ENCODE measurements at regions not wholly inside any gene's neighbourhood (a gene's known extent, or its start where the extent isn't known, plus 50 kb on each side); places are given as distances from the start of the nearest gene placed in this dataset.

DNA sequence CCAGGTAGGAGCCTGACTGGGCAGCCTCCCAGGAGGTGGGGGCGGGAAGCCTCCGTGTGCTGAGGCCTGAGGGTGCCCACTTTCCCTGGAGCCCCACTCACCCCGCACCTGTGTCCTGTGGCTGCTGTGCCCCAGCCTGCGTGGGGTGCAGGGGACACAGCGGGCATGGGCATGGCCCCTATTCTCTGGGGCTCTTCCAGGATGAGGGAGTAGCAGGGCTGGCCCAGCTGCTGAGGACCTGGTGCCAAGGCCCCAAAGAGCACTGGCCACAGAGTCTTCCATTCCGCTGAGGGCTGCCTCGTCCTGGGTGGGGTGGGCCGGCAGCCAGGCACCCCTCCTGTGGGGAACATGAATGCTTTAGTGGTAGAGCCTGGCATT is 51.7 kb upstream of the SORCS2 start (continued):
- TF ChIP-seq POGZ (CRISPR knock-in tag; IDR thresholded peaks at IDR 0.05) (no peak), SP1 (IDR thresholded peaks at IDR 0.05) (no peak), SP1 (CRISPR knock-in tag; IDR thresholded peaks at IDR 0.05) (no peak), SP2 (CRISPR knock-in tag; IDR thresholded peaks at IDR 0.05) (no peak), NFYC (CRISPR knock-in tag; IDR thresholded peaks at IDR 0.05) (no peak)

DNA sequence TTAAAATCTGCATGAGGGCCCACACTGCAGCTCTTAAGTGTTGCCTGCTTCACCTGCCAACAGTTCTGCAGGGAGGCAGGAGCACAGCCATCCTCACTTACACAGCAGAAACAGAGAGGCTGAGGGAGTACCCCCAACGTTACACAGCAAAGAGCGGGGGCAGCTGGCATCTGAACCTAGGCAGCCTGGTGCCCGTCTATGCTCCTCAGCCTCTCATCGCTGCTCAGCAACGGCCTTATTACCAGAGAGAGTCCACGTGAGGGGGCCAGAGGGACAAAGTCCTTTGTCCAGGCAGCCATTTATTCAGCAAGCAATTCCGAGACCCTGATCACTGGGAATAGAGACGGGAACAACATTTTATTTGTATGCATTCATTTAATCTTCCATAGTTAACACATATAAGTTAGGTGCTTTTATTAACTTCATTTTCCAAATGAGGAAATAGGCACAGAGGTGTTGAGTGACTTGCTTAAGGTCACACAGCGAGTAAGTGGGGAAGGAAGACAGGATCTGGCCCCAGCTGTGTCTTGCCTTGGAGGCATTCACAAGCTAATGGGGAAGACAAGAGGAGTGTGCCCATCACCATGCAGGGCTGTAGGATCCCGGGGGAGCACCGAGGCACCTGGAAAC is 52.2 kb upstream of the SORCS2 start:
- no TSS peak for BruUV-seq (replicated peaks)
- no peak for DNase-seq (ENCODE audit: low spot score)
- TF ChIP-seq CC2D1A (CRISPR knock-in tag; IDR thresholded peaks at IDR 0.05) (no peak), GATA4 (IDR thresholded peaks at IDR 0.05; ENCODE audit: borderline replicate concordance, low read depth) (no peak), DMTF1 (CRISPR knock-in tag; IDR thresholded peaks at IDR 0.05) (no peak), CHD4 (IDR thresholded peaks at IDR 0.05; ENCODE audit: borderline replicate concordance, low read length) (no peak), ZC3H4 (CRISPR knock-in tag; IDR thresholded peaks at IDR 0.05; ENCODE audit: borderline replicate concordance) (no peak), ZNF768 (CRISPR knock-in tag; IDR thresholded peaks at IDR 0.05) (peak; percentile 79), RELA (CRISPR knock-in tag; IDR thresholded peaks at IDR 0.05) (no peak), ZMYM3 (CRISPR knock-in tag; IDR thresholded peaks at IDR 0.05) (peak; percentile 40; the same call in 1 of the 2 replicates), MEIS1 (CRISPR knock-in tag; IDR thresholded peaks at IDR 0.05; ENCODE audit: borderline replicate concordance) (no peak), ATF7-NPFF (CRISPR knock-in tag; IDR thresholded peaks at IDR 0.05; ENCODE audit: low read depth) (no peak), ZSCAN12 (CRISPR knock-in tag; IDR thresholded peaks at IDR 0.05) (no peak), ZMAT3 (CRISPR knock-in tag; conservative IDR thresholded peaks at IDR 0.05) (no peak), ZNF672 (CRISPR knock-in tag; IDR thresholded peaks at IDR 0.05) (no peak)
- TF ChIP-seq, protein P1, sequence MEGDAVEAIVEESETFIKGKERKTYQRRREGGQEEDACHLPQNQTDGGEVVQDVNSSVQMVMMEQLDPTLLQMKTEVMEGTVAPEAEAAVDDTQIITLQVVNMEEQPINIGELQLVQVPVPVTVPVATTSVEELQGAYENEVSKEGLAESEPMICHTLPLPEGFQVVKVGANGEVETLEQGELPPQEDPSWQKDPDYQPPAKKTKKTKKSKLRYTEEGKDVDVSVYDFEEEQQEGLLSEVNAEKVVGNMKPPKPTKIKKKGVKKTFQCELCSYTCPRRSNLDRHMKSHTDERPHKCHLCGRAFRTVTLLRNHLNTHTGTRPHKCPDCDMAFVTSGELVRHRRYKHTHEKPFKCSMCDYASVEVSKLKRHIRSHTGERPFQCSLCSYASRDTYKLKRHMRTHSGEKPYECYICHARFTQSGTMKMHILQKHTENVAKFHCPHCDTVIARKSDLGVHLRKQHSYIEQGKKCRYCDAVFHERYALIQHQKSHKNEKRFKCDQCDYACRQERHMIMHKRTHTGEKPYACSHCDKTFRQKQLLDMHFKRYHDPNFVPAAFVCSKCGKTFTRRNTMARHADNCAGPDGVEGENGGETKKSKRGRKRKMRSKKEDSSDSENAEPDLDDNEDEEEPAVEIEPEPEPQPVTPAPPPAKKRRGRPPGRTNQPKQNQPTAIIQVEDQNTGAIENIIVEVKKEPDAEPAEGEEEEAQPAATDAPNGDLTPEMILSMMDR (CRISPR knock-in tag; IDR thresholded peaks at IDR 0.05) = peak; percentile 20; the same call in 1 of the 2 replicates
- Histone ChIP-seq H3K36me3 (replicated peaks in 1 of 2; ENCODE audit: control insufficient read depth in 1 of 2, insufficient read depth in 2 of 2, low read length in 2 of 2) (no peaks in the 10 kb centered on the region), H3K9ac (ENCODE audit: insufficient read depth, low read depth, low read length) (no peak overlapping the region), H3K9me3 (ENCODE audit: low read length) (no peaks in the 10 kb centered on the region), H4K20me1 (ENCODE audit: insufficient read depth, low read length) (no peaks in the 10 kb centered on the region), H3K27me3 (ENCODE audit: control insufficient read depth in 1 of 2, insufficient read depth in 2 of 2, low read length in 2 of 2) (peaks cover 2 to 21% of the 10 kb centered on the region in 2 experiments; a peak in 2 of 5 replicates), H3K27ac (ENCODE audit: extremely low read length, insufficient read depth, low read length) (no peak overlapping the region), H3K79me2 (ENCODE audit: insufficient read depth, low read length) (no peaks in the 10 kb centered on the region), H2AFZ (ENCODE audit: low read length) (no peak overlapping the region), H3K4me2 (ENCODE audit: low read depth, low read length) (no peak overlapping the region; the same call in 1 of the 2 replicates), H3K4me3 (replicated peaks in 1 of 3; ENCODE audit: insufficient read depth in 1 of 3, low read depth in 2 of 3, low read length in 3 of 3) (no peak overlapping the region), H3K4me1 (ENCODE audit: insufficient read depth, low read length) (peaks cover 10% of the 10 kb centered on the region; the same call in 1 of the 2 replicates)
- in situ Hi-C loops (cut with HindIII; ENCODE audit: extremely low pct_ligation_motif_present, low pct_unique_long_range_greater_than_20kb) (no loop called here), intact Hi-C loops (cut with micrococcal nuclease; ENCODE audit: unreplicated experiment) (no loop called here)
- WGBS (ENCODE audit: low lambda C conversion rate) = 22% methylated on average over 9 of the region's 11 CpGs
- no peak for FAIRE-seq
- CTCF ChIA-PET (ENCODE audit: low intra/inter-chr PET ratio, low total read pairs) = no interaction called here
- POLR2A ChIA-PET = no interaction called here
- no peak for ATAC-seq

All from HepG2 (cell line).